Endothelial cell of umbilical vein (primary cell): ENCODE measurements at regions not wholly inside any gene's neighbourhood (a gene's known extent, or its start where the extent isn't known, plus 50 kb on each side); places are given as distances from the start of the nearest gene placed in this dataset.
A peak's percentile ranks its signal among the peaks of the same experiment; 100 is the strongest.

ENCODE experiments used
- BruUV-seq: library from RNA; stranded (reverse); fragments of 400-500 nt; replicated peaks from 2 replicates; lab custom pipeline; 2021; lab: Mats Ljungman, UMichigan
- CTCF ChIA-PET: fragments of 300-600, 350-600 bp; sonication (Branson Sonifier 250); formaldehyde crosslinking; loops from one replicate; lab custom pipeline; 2021; ENCODE audit warnings: antibody characterized with exemption, inconsistent platforms; lab: Charles Lee
- POLR2A ChIA-PET: fragments of 300-600, 350-600 bp; sonication (Branson Sonifier 250); formaldehyde crosslinking; loops from one replicate; lab custom pipeline; 2021; ENCODE audit warnings: antibody characterized with exemption, inconsistent platforms; lab: Charles Lee
- DNase-seq: peaks from one replicate; pipeline ENCODE4 v3.0.0-alpha.2; 2011; ENCODE audit warnings: low read depth, low spot score
- FAIRE-seq: peaks from 2 replicates; lab custom pipeline; 2011; peaks lifted over from hg19 to GRCh38; lab: Jason Lieb, UNC
- H2AFZ ChIP-seq: 2 replicates; pipeline ENCODE4 v1.6.0; 2012; ENCODE audit warnings: low read depth, low read length, control low read depth, inconsistent platforms
- H3K27ac ChIP-seq: 2 replicates; pipeline ENCODE4 v1.5.1; 2011; ENCODE audit warnings: low read depth, mild to moderate bottlenecking, control low read depth, low read length, moderate library complexity; ENCODE audit not compliant: insufficient read depth
- H3K27me3 ChIP-seq, 2 experiments: 2 replicates each; pipeline versions ENCODE4 v1.6.0 to v1.6.1; 2011; ENCODE audit warnings: low read length in 2 of 2, mixed read lengths in 1 of 2; ENCODE audit not compliant: control insufficient read depth in 2 of 2, insufficient read depth in 2 of 2
- H3K36me3 ChIP-seq, 2 experiments: 2 replicates in 1 of 2; 3 replicates in 1 of 2; pipeline ENCODE4 v1.5.1; 2011; ENCODE audit warnings: low read length in 2 of 2, mild to moderate bottlenecking in 1 of 2, moderate library complexity in 1 of 2; ENCODE audit not compliant: control insufficient read depth in 2 of 2, insufficient read depth in 2 of 2; ENCODE audit errors: extremely low read depth in 1 of 2
- H3K4me1 ChIP-seq: 3 replicates; pipeline ENCODE4 v1.5.1; 2011; ENCODE audit warnings: mild to moderate bottlenecking, low read length; ENCODE audit not compliant: control insufficient read depth, insufficient read depth; ENCODE audit errors: extremely low read depth
- H3K4me2 ChIP-seq: 2 replicates; pipeline ENCODE4 v1.6.1; 2011; ENCODE audit warnings: low read length, control low read depth, mixed read lengths; ENCODE audit not compliant: insufficient read depth
- H3K4me3 ChIP-seq, 3 experiments: fragments of 200-600 bp in 1 of 3; sonication (generic), shearing (Covaris generic) in 1 of 3; replicated peaks in 1 of 3; 2 replicates each; pipeline ENCODE4 v1.5.1; 2011 to 2016; ENCODE audit warnings: control low read depth in 3 of 3, low read length in 3 of 3, mild to moderate bottlenecking in 2 of 3, inconsistent platforms in 1 of 3, low read depth in 1 of 3, moderate library complexity in 1 of 3; ENCODE audit not compliant: insufficient read depth in 1 of 3
- H3K79me2 ChIP-seq: 2 replicates; pipeline ENCODE4 v1.6.0; 2012; ENCODE audit warnings: low read length, inconsistent platforms; ENCODE audit not compliant: control insufficient read depth, insufficient read depth
- H3K9ac ChIP-seq: replicated peaks from 2 replicates; pipeline ENCODE3; 2011; ENCODE audit warnings: low read length, control low read depth; ENCODE audit not compliant: insufficient read depth; ENCODE audit errors: extremely low read depth
- H3K9me1 ChIP-seq: replicated peaks from 3 replicates; pipeline ENCODE4 v1.6.0; 2011; ENCODE audit warnings: mild to moderate bottlenecking, low read length; ENCODE audit not compliant: control insufficient read depth, insufficient read depth; ENCODE audit errors: extremely low read depth
- H3K9me3 ChIP-seq: replicated peaks from 2 replicates; pipeline ENCODE4 v1.5.1; 2012; ENCODE audit warnings: low read length, inconsistent platforms; ENCODE audit not compliant: control insufficient read depth, insufficient read depth
- H4K20me1 ChIP-seq: replicated peaks from 2 replicates; pipeline ENCODE3; 2011; ENCODE audit warnings: mild to moderate bottlenecking, low read length; ENCODE audit not compliant: control insufficient read depth, insufficient read depth; ENCODE audit errors: extremely low read depth
- EZH2 ChIP-seq: IDR thresholded peaks from 2 replicates; pipeline ENCODE4 v1.6.1; 2012; ENCODE audit warnings: borderline replicate concordance, low read depth, mild to moderate bottlenecking, moderate library complexity, low read length, inconsistent platforms; ENCODE audit not compliant: severe bottlenecking
- FOS ChIP-seq: IDR thresholded peaks from 2 replicates; pipeline ENCODE4 v1.6.1; 2011; ENCODE audit warnings: mild to moderate bottlenecking, low read length, moderate library complexity, borderline replicate concordance; ENCODE audit not compliant: insufficient read depth
- GATA2 ChIP-seq: IDR thresholded peaks from 2 replicates; pipeline ENCODE4 v1.7.0; 2011; ENCODE audit warnings: low read depth, mild to moderate bottlenecking, moderate library complexity, mixed read lengths, low read length; ENCODE audit not compliant: insufficient read length, insufficient read depth
- JUN ChIP-seq: IDR thresholded peaks from 2 replicates; pipeline ENCODE4 v1.6.1; 2011; ENCODE audit warnings: borderline replicate concordance, low read depth; ENCODE audit not compliant: insufficient read length, insufficient read depth
- MYC ChIP-seq: IDR thresholded peaks from one replicate; pipeline ENCODE4 v1.6.1; 2011; ENCODE audit warnings: mild to moderate bottlenecking, low read depth, low read length
- POLR2A ChIP-seq: IDR thresholded peaks from 2 replicates; pipeline ENCODE4 v1.6.1; 2012; ENCODE audit warnings: low read depth, mild to moderate bottlenecking, control low read depth, low read length
- POLR2AphosphoS5 ChIP-seq: IDR thresholded peaks from 2 replicates; pipeline ENCODE4 v1.6.1; 2012; ENCODE audit warnings: low read depth, mild to moderate bottlenecking, control low read depth, low read length, moderate library complexity; ENCODE audit not compliant: insufficient read depth
- dilution Hi-C: fragments of 300-500 bp; cut with MboI; formaldehyde crosslinking; loops from one replicate; pipeline ENCODE4 v1.15.0; 2019; ENCODE audit warnings: low sequenced_read_pairs; ENCODE audit not compliant: extremely low pct_ligation_motif_present
- intact Hi-C: fragments of 100-400 bp; cut with micrococcal nuclease; formaldehyde crosslinking; loops from one replicate; pipeline ENCODE4 v1.10.0; 2022
- TF ChIP-seq, protein P1 (sequence below): IDR thresholded peaks from 2 replicates; pipeline ENCODE4 v1.6.1; 2011; ENCODE audit not compliant: insufficient read depth, insufficient read length
- TF ChIP-seq, protein P2 (sequence below), 2 donors: IDR thresholded peaks; 1 replicate in 1 of 2; 2 replicates in 1 of 2; pipeline ENCODE4 v1.5.1; 2011; ENCODE audit warnings: low read length in 2 of 2, mild to moderate bottlenecking in 2 of 2, moderate library complexity in 2 of 2, control low read depth in 1 of 2, inconsistent platforms in 1 of 2, low read depth in 1 of 2; ENCODE audit not compliant: insufficient read depth in 1 of 2; ENCODE audit errors: extremely low read depth in 1 of 2

DNA sequence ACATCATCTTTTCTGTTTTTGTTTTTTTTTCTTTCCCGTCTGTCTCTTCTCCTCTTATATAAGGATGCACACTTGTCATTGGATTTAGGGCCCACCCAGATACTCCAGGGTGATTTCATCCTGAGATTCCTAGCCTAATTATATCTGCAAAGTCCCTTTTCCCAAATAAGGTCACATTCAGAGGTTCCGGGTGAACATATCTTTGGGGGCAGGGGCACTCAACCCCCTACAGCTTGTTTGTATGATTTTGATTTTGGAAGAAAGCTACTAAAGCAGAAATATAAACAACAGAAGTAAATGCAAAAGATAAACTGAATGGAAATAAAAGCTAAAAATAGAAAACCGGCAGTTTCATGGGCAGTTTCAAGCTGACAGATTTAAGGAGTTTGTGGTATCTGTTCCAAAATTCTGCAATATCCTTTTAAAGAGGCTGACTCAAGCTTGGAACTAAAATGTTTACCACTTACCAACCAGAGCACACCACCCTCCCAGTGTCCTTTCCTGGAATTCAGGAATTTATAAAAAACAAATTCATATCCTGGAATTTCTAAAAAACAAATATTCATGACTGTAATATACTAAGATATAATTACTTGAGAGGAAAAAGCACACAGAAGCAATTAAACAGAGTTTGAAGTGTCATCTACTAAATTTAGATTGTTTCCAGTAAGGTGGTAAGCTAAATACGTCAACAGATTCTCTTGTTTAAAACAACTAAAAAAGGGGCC lies 100.0 kb upstream of the CARMIL1 start:
- intact Hi-C loops (loop anchor here (1.0 to 10.0 kb wide), 2 partner anchors 14 to 404 kb away; partner anchors contain the start of gene GMNN), dilution Hi-C loops (no loop called here)
- H2AFZ ChIP-seq = no peak overlapping the region
- no peak overlapping the region for H3K4me3 ChIP-seq
- no peak overlapping the region for H3K27ac ChIP-seq
- CTCF ChIA-PET = interaction anchor here (0.6 to 1.6 kb wide), 4 partner anchors 12 to 279 kb away, joined by 3 to 5 read pairs (median 3); no protein-coding TSS in a partner anchor
- no peaks in the 10 kb centered on the region for H3K27me3 ChIP-seq
- H3K79me2 ChIP-seq = no peaks in the 10 kb centered on the region
- peaks cover 26% of the 10 kb centered on the region for H3K4me1 ChIP-seq
- H3K4me2 ChIP-seq = no peak overlapping the region
- DNase-seq (peak; percentile 84), FAIRE-seq (no peak)
- H4K20me1 ChIP-seq = no peaks in the 10 kb centered on the region
- POLR2A ChIA-PET = no interaction called here
- H3K9ac ChIP-seq = no peak overlapping the region
- H3K36me3 ChIP-seq = no peaks in the 10 kb centered on the region
- TF ChIP-seq EZH2 (no peak), GATA2 (no peak), POLR2AphosphoS5 (no peak), JUN (no peak), MYC (no peak), FOS (no peak), POLR2A (no peak)
- TF ChIP-seq, protein P1, sequence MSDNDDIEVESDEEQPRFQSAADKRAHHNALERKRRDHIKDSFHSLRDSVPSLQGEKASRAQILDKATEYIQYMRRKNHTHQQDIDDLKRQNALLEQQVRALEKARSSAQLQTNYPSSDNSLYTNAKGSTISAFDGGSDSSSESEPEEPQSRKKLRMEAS = no peak
- TF ChIP-seq, protein P2, sequence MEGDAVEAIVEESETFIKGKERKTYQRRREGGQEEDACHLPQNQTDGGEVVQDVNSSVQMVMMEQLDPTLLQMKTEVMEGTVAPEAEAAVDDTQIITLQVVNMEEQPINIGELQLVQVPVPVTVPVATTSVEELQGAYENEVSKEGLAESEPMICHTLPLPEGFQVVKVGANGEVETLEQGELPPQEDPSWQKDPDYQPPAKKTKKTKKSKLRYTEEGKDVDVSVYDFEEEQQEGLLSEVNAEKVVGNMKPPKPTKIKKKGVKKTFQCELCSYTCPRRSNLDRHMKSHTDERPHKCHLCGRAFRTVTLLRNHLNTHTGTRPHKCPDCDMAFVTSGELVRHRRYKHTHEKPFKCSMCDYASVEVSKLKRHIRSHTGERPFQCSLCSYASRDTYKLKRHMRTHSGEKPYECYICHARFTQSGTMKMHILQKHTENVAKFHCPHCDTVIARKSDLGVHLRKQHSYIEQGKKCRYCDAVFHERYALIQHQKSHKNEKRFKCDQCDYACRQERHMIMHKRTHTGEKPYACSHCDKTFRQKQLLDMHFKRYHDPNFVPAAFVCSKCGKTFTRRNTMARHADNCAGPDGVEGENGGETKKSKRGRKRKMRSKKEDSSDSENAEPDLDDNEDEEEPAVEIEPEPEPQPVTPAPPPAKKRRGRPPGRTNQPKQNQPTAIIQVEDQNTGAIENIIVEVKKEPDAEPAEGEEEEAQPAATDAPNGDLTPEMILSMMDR (IDR thresholded peaks at IDR 0.05; ENCODE audit: extremely low read depth in 1 of 2, insufficient read depth in 1 of 2, low read depth in 1 of 2, low read length in 2 of 2) = no peak
- no peaks in the 10 kb centered on the region for H3K9me3 ChIP-seq
- BruUV-seq = no TSS peak
- H3K9me1 ChIP-seq = no peaks in the 10 kb centered on the region
